ENCODE measurements at regions not wholly inside any gene's neighbourhood (a gene's known extent, or its start where the extent isn't known, plus 50 kb on each side); places are given as distances from the start of the nearest gene placed in this dataset.

DNA sequence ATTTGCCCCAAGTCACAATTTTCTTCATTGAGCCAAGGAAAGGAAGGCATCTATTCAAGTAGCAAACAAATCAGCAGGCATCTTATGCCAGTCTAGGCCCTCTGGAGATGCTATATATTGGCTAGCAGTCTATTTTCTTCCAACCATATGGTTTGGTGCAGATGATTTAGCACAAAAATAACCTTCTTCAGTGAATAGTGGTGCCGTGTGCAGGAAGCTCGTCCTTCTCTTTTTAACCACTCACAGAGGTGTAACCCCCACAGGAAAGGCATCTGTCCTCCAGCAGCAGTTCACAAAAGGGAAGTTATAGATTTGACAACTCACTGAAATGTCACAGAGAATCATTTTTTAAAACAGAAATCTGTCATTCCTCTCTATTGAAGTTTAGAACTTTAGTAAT lies 445.7 kb upstream of the SYT1 start:
- H3K36me3 ChIP-seq (ENCODE audit: control insufficient read depth, insufficient read depth, low read length): no peaks in the 10 kb centered on the region
- H3K79me1 ChIP-seq (ENCODE audit: low read depth in 1 of 2, low read length in 2 of 2): no peaks in the 10 kb centered on the region
- H2BK5ac ChIP-seq (ENCODE audit: low read depth, low read length, poor library complexity, severe bottlenecking): no peak overlapping the region
- TF ChIP-seq CHD1 (IDR thresholded peaks at IDR 0.05; ENCODE audit: low read depth, low read length): no peak
- TF ChIP-seq NFE2L2 (IDR thresholded peaks at IDR 0.05; ENCODE audit: low read depth, low read length): no peak
- TF ChIP-seq, protein P1, sequence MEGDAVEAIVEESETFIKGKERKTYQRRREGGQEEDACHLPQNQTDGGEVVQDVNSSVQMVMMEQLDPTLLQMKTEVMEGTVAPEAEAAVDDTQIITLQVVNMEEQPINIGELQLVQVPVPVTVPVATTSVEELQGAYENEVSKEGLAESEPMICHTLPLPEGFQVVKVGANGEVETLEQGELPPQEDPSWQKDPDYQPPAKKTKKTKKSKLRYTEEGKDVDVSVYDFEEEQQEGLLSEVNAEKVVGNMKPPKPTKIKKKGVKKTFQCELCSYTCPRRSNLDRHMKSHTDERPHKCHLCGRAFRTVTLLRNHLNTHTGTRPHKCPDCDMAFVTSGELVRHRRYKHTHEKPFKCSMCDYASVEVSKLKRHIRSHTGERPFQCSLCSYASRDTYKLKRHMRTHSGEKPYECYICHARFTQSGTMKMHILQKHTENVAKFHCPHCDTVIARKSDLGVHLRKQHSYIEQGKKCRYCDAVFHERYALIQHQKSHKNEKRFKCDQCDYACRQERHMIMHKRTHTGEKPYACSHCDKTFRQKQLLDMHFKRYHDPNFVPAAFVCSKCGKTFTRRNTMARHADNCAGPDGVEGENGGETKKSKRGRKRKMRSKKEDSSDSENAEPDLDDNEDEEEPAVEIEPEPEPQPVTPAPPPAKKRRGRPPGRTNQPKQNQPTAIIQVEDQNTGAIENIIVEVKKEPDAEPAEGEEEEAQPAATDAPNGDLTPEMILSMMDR (conservative IDR thresholded peaks at IDR 0.05; ENCODE audit: low read depth, low read length): no peak
- TF ChIP-seq MXI1 (IDR thresholded peaks at IDR 0.05; ENCODE audit: borderline replicate concordance, low read depth, low read length): no peak
- TF ChIP-seq BHLHE40 (IDR thresholded peaks at IDR 0.05; ENCODE audit: low read depth, low read length): no peak
- ChIA-PET CTCF (no interaction called here), POLR2A (ENCODE audit: unreplicated experiment) (no interaction called here)
- no peaks in the 10 kb centered on the region for H3K4me1 ChIP-seq (ENCODE audit: control insufficient read depth, insufficient read depth, low read length)
- no TSS peak for BruUV-seq (replicated peaks)
- intact Hi-C loops (cut with micrococcal nuclease): no loop called here
- no peaks in the 10 kb centered on the region for H4K20me1 ChIP-seq (ENCODE audit: insufficient read depth, low read length)
- no peak overlapping the region for H3K27ac ChIP-seq (ENCODE audit: insufficient read depth, low read length)
- no peaks in the 10 kb centered on the region for H3K27me3 ChIP-seq (ENCODE audit: control insufficient read depth, insufficient read depth, low read length)
- H3K18ac ChIP-seq (ENCODE audit: low read depth, low read length): no peak overlapping the region
- in situ Hi-C loops (cut with MboI; ENCODE audit: low sequenced_read_pairs): no loop called here
- H4K8ac ChIP-seq (ENCODE audit: low read depth in 2 of 2, low read length in 2 of 2): no peak overlapping the region
- no peak overlapping the region for H3K14ac ChIP-seq (replicated peaks; ENCODE audit: low read depth, low read length)
- H2BK120ac ChIP-seq (ENCODE audit: low read depth, low read length): no peak overlapping the region
- H3K4me3 ChIP-seq (ENCODE audit: insufficient read depth, low read depth, low read length): no peak overlapping the region
- no peak overlapping the region for H4K91ac ChIP-seq (ENCODE audit: insufficient read depth, low read depth, low read length)
- no peak overlapping the region for H3K4me2 ChIP-seq (ENCODE audit: low read depth, low read length)
- H2AK5ac ChIP-seq (ENCODE audit: low read depth, low read length): no peak overlapping the region
- H3K9ac ChIP-seq (ENCODE audit: low read depth, low read length): no peak overlapping the region
- no peak overlapping the region for H2BK20ac ChIP-seq (ENCODE audit: low read depth, low read length)
- no peak overlapping the region for H3K4ac ChIP-seq (ENCODE audit: low read depth, low read length)
- H2AK9ac ChIP-seq (replicated peaks; ENCODE audit: low read depth, low read length, poor library complexity): no peak overlapping the region
- no peak overlapping the region for H4K5ac ChIP-seq (ENCODE audit: low read depth, low read length)
- no peak overlapping the region for H3K23ac ChIP-seq (ENCODE audit: low read depth, low read length)
- no peak overlapping the region for H2BK15ac ChIP-seq (ENCODE audit: low read depth, low read length)
- dilution Hi-C loops (cut with HindIII; ENCODE audit: low sequenced_read_pairs, unreplicated experiment): no loop called here
- H2AFZ ChIP-seq (replicated peaks; ENCODE audit: low read length, poor library complexity): no peak overlapping the region
- no peaks in the 10 kb centered on the region for H3K9me1 ChIP-seq (ENCODE audit: insufficient read depth, low read length)
- no CpG with 5 or more reads among the region's 2 CpGs for WGBS, 2 experiments (ENCODE audit: extremely low coverage in 2 of 2, insufficient read length in 1 of 2)
- DNase-seq (no peak), ATAC-seq (ENCODE audit: low read depth) (no peak)
- no peak overlapping the region for H3K56ac ChIP-seq (ENCODE audit: extremely low read depth, insufficient read depth, low read length)
- H3K9me3 ChIP-seq (ENCODE audit: control insufficient read depth, insufficient read depth, low read length): no peaks in the 10 kb centered on the region
